Stromal cell of bone marrow (primary cell): ENCODE measurements at regions not wholly inside any gene's neighbourhood (a gene's known extent, or its start where the extent isn't known, plus 50 kb on each side); places are given as distances from the start of the nearest gene placed in this dataset.
"Not testable (repeated sequence)": the region's sequence is repeated elsewhere in the genome, so short reads cannot be mapped to it uniquely, and the experiment has no call there.

Source experiments
- DNase-seq: peaks from one replicate; pipeline ENCODE4 v3.0.0-alpha.2; 2012; ENCODE audit warnings: low read depth

GRCh38 chr13:69649063-69649392 lies 458.6 kb upstream of the ATXN8OS start:
- no peak for DNase-seq

GRCh38 chr13:69648340-69649062 lies 459.1 kb upstream of the ATXN8OS start:
- DNase-seq: no peak

GRCh38 chr13:69644447-69644846 lies 463.2 kb upstream of the ATXN8OS start:
- DNase-seq: no peak

GRCh38 chr13:69641773-69642172 lies 465.9 kb upstream of the ATXN8OS start:
- DNase-seq: no peak

GRCh38 chr13:69633044-69633443 lies 474.6 kb upstream of the ATXN8OS start:
- no peak for DNase-seq

- DNase-seq: no peak
Observed at GRCh38 chr13:69623973-69624372, 483.7 kb upstream of the ATXN8OS start.

- DNase-seq: no peak
Observed at GRCh38 chr13:69619651-69620050, 488.0 kb upstream of the ATXN8OS start.

- no peak for DNase-seq
Observed at GRCh38 chr13:69618838-69619237, 488.8 kb upstream of the ATXN8OS start.

- DNase-seq: no peak
Observed at GRCh38 chr13:69618393-69618792, 489.2 kb upstream of the ATXN8OS start.

- no peak for DNase-seq
Observed at GRCh38 chr13:69617587-69617986, 490.0 kb upstream of the ATXN8OS start.

GRCh38 chr13:69616396-69616795 lies 491.2 kb upstream of the ATXN8OS start:
- DNase-seq: no peak

- DNase-seq: not testable (repeated sequence)
Observed at GRCh38 chr13:69615055-69615454, 492.6 kb upstream of the ATXN8OS start.

- DNase-seq: no peak
Observed at GRCh38 chr13:69604698-69605097, 502.9 kb upstream of the ATXN8OS start.

- DNase-seq: no peak
Observed at GRCh38 chr13:69603144-69603853, 504.3 kb upstream of the ATXN8OS start.

- DNase-seq: no peak
Observed at GRCh38 chr13:69601661-69602060, 506.0 kb upstream of the ATXN8OS start.

GRCh38 chr13:69600811-69601210 lies 506.8 kb upstream of the ATXN8OS start:
- DNase-seq: no peak

- DNase-seq: no peak
Observed at GRCh38 chr13:69597088-69597487, 510.5 kb upstream of the ATXN8OS start.

- DNase-seq: no peak
Observed at GRCh38 chr13:69595181-69595580, 512.4 kb upstream of the ATXN8OS start.

- DNase-seq: no peak
Observed at GRCh38 chr13:69591437-69591836, 516.2 kb upstream of the ATXN8OS start.

GRCh38 chr13:69589531-69590235 lies 517.9 kb upstream of the ATXN8OS start:
- DNase-seq: no peak

- DNase-seq: no peak
Observed at GRCh38 chr13:69585656-69586055, 522.0 kb upstream of the ATXN8OS start.

GRCh38 chr13:69580255-69580654 lies 527.4 kb upstream of the ATXN8OS start:
- no peak for DNase-seq

- DNase-seq: no peak
Observed at GRCh38 chr13:69579351-69579750, 528.3 kb upstream of the ATXN8OS start.
